Adipocyte (in vitro differentiated cells): ENCODE measurements at regions not wholly inside any gene's neighbourhood (a gene's known extent, or its start where the extent isn't known, plus 50 kb on each side); places are given as distances from the start of the nearest gene placed in this dataset.
A peak's percentile ranks its signal among the peaks of the same experiment; 100 is the strongest.

Experiments used
- DNase-seq: peaks from one replicate; pipeline ENCODE4 v3.0.0-alpha.2; 2015; ENCODE audit warnings: low read depth
- H3K27me3 ChIP-seq: replicated peaks from 2 replicates; pipeline ENCODE4 v1.7.0; 2013; ENCODE audit warnings: mild to moderate bottlenecking, low read length, moderate library complexity; ENCODE audit not compliant: control insufficient read depth, insufficient read depth
- H3K36me3 ChIP-seq: 2 replicates; pipeline ENCODE4 v1.7.0; 2013; ENCODE audit warnings: low read length, mild to moderate bottlenecking, moderate library complexity; ENCODE audit not compliant: control insufficient read depth, insufficient read depth, severe bottlenecking
- H3K4me1 ChIP-seq: 2 replicates; pipeline ENCODE4 v1.7.0; 2013; ENCODE audit warnings: mild to moderate bottlenecking, low read length, moderate library complexity; ENCODE audit not compliant: control insufficient read depth, insufficient read depth
- H3K4me3 ChIP-seq: 2 replicates; pipeline ENCODE4 v1.7.0; 2013; ENCODE audit warnings: mild to moderate bottlenecking, low read length, moderate library complexity
- H3K9ac ChIP-seq: 2 replicates; pipeline ENCODE4 v1.7.0; 2013; ENCODE audit warnings: mild to moderate bottlenecking, low read length, moderate library complexity
- H3K9me3 ChIP-seq: 2 replicates; pipeline ENCODE4 v1.7.0; 2013; ENCODE audit warnings: mild to moderate bottlenecking, low read length, moderate library complexity; ENCODE audit not compliant: control insufficient read depth

DNA sequence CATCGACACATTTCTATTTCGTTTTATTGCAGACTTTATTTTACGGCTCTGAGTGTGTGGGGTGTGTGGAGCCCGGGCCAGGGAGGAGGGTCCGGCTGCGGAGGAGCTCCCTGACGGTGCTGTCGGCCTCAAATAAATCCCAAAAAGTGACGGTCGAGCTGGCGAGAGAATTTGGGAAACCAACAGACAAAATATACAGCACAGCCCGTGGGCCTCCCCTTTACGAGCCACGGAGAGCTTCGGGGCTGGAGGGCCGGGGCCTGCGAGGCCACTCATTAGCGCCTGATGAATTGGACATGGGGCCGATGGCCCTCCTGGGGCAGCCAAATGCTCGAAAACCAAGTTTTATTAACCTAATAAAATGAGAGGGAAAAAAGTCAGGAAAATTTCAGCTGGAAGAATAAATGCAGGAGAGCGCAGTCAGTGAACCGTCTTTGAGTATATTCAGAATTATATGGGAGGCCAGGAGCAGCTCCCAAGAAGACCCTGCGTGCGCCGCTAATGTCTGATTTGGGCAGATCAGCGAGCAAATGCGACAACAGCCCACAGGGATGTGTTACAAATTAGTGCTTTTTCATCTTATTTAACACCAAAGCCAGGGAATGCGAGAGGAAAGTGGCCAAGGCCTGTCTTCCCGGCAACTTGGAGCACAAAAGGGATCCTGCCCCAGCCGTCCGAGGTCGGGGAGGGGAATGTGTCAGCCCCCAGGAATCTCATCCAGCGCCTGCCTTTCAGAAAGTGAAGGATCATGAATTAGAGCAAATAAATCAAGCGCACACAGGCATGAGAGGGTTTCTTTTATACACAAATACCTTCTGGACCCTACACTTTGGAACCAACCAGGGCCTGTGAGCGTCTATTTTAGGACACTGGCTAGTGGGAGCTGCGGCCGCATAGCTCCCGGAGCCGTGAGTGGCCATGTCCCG is 249.1 kb downstream of the C16orf95 start:
- Histone ChIP-seq H3K4me1 (no peaks in the 10 kb centered on the region), H3K36me3 (no peaks in the 10 kb centered on the region), H3K9ac (no peak overlapping the region), H3K4me3 (no peak overlapping the region), H3K27me3 (peaks cover 43% of the 10 kb centered on the region), H3K9me3 (no peaks in the 10 kb centered on the region)
- no peak for DNase-seq

- Histone ChIP-seq H3K27me3 (peaks cover 43% of the 10 kb centered on the region), H3K9ac (no peak overlapping the region), H3K4me3 (no peak overlapping the region), H3K9me3 (no peaks in the 10 kb centered on the region), H3K4me1 (no peaks in the 10 kb centered on the region), H3K36me3 (no peaks in the 10 kb centered on the region)
- DNase-seq: no peak
These were observed 248.4 kb downstream of the C16orf95 start for GRCh38 chr16:87068762-87069150.

DNA sequence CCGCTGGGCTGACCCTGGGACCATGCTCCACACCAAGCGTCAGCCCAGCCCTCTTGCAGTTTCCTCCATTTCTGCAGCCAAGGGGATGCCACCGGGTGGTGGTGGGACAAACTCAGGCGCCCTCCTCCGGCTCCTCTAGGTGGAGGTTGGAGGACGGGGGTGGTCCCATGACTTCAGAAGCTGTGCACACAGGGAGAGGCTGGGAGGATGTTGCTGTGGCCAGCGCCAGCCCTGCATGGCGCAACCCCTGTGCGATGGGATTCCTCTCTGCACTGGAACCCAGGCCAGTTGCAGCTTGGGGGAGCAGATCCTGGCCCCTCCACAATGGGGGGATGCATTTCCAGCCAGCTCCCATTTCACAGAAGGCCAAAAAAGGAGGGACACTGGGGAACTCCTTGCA is 246.5 kb downstream of the C16orf95 start:
- DNase-seq: no peak
- Histone ChIP-seq H3K4me3 (no peak overlapping the region), H3K27me3 (peaks cover 50% of the 10 kb centered on the region), H3K4me1 (no peaks in the 10 kb centered on the region), H3K9ac (no peak overlapping the region), H3K9me3 (no peaks in the 10 kb centered on the region), H3K36me3 (no peaks in the 10 kb centered on the region)

DNA sequence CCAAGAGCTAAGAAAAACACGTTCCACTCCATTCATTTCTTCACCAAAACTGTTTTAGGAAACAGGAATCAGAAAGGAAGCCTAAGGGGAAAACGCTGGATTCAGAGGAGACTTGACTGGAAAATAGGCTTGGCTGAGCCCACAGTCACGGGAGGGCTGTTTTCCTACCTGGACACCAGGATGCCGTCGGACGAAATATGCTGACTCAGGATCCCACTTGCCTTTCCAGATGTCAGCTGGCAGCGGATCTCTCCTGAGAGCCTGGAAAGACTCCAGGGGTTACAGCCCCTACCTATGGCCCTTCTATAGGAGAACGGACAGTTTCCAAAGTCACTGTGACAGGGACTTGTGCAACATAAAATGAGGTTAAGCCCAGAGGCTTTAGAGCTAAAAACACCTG is 245.1 kb downstream of the C16orf95 start:
- DNase-seq: no peak

GRCh38 chr16:87074641-87075318 is 242.4 kb downstream of the C16orf95 start:
- DNase-seq: no peak

More for the DNA sequence above, 245.1 kb downstream of the C16orf95 start:
- H3K9ac ChIP-seq: no peak overlapping the region
- H3K27me3 ChIP-seq: peaks cover 45% of the 10 kb centered on the region
- H3K9me3 ChIP-seq: no peaks in the 10 kb centered on the region
- H3K36me3 ChIP-seq: no peaks in the 10 kb centered on the region
- no peak overlapping the region for H3K4me3 ChIP-seq
- H3K4me1 ChIP-seq: no peaks in the 10 kb centered on the region

GRCh38 chr16:87075319-87075860 is 241.8 kb downstream of the C16orf95 start:
- Histone ChIP-seq H3K4me3 (no peak overlapping the region), H3K9me3 (peaks cover 18% of the 10 kb centered on the region), H3K4me1 (no peaks in the 10 kb centered on the region), H3K36me3 (no peaks in the 10 kb centered on the region), H3K9ac (no peak overlapping the region), H3K27me3 (peaks cover 25% of the 10 kb centered on the region)
- DNase-seq: no peak

More at GRCh38 chr16:87074641-87075318, 242.4 kb downstream of the C16orf95 start:
- H3K27me3 ChIP-seq: peaks cover 30% of the 10 kb centered on the region
- no peaks in the 10 kb centered on the region for H3K4me1 ChIP-seq
- H3K9ac ChIP-seq: no peak overlapping the region
- peaks cover 12% of the 10 kb centered on the region for H3K9me3 ChIP-seq
- H3K4me3 ChIP-seq: no peak overlapping the region
- no peaks in the 10 kb centered on the region for H3K36me3 ChIP-seq

DNA sequence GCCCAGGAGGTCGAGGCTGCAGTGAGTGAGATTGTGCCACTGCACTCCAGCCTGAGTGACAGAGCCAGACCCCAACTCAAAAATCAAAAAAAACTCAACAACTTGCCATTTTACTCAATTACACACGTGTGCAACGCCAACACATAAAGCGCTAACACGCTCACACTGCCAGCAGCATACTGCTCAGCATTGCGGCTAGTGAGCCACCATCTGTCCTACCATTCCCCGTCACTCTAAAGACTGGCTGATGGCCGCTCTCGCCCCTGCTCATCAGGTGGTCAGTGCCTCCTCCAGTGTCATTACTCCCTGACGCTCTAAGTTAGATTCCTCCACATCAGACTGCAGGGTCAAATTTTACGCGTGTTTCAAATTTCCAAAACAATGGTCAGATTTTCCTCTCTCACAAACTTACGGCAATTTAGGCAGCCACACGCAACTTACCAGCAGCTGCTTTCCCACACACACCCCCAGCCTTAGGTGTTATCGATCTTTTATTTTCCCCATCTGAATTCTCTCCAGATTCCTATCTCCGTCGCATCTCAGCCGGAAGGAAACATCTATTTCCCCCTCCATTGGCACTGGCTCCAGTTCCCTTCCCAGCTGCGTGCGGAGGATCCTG is 240.8 kb downstream of the C16orf95 start:
- Histone ChIP-seq H3K9me3 (peaks cover 28% of the 10 kb centered on the region), H3K4me3 (no peak overlapping the region), H3K36me3 (no peaks in the 10 kb centered on the region), H3K9ac (no peak overlapping the region), H3K4me1 (no peaks in the 10 kb centered on the region), H3K27me3 (peaks cover 17% of the 10 kb centered on the region)
- no peak for DNase-seq

- H3K4me3 ChIP-seq: no peak overlapping the region
- H3K27me3 ChIP-seq: peaks cover 11% of the 10 kb centered on the region
- H3K9me3 ChIP-seq: peaks cover 35% of the 10 kb centered on the region
- H3K4me1 ChIP-seq: no peaks in the 10 kb centered on the region
- H3K9ac ChIP-seq: no peak overlapping the region
- DNase-seq: peak; percentile 33
- no peaks in the 10 kb centered on the region for H3K36me3 ChIP-seq
These were observed 240.0 kb downstream of the C16orf95 start for GRCh38 chr16:87076950-87077749.

DNA sequence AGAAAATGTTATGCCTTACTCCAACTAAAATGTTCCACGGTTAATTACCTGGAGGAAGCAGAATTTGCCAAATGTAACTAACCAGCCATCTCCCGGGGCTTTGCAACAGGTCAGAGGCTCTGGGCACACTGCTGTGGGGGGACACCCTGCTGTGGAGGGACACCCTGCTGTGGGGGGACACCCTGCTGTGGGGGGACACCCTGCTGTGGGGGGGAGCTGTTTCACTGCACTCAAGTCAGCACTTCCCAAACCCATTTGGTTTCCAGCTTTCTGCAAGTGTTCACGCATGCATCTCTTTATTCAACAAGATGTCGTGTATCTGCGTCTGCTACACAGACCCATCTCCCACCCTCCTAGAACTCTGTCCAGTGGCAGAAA is 239.5 kb downstream of the C16orf95 start:
- Histone ChIP-seq H3K36me3 (no peaks in the 10 kb centered on the region), H3K9ac (no peak overlapping the region), H3K9me3 (peaks cover 40% of the 10 kb centered on the region), H3K4me1 (no peaks in the 10 kb centered on the region), H3K4me3 (no peak overlapping the region), H3K27me3 (peaks cover 9% of the 10 kb centered on the region)
- no peak for DNase-seq

DNA sequence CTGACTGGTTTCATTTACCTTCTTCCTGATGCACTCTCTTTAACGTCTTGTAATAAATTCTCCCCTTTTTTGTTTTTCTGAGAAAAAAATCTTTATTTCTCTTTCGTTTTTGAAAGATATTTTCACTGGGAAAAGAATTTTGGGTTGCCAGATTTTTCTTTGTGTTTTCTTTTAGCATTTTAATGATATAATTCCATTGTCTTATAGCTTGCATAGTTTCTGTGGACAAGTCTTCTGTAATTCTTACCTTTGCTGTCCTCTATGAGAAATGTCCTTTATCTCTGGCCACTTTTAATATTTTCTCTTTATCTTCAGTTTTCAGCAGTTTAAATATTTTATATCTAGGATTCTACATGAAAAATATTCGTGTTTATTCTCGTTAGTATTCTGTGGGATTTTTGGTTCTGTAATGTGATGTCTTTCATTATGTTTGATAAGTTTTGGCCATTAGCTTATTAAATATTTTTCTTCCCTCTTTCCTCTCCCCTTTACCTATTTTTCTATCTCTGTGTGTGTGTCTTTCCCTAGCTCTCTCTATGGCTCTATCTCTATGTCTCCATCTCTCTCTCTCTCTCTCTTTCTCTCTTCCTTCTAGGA is 236.5 kb downstream of the C16orf95 start:
- H3K27me3 ChIP-seq: peaks cover 3% of the 10 kb centered on the region
- H3K4me1 ChIP-seq: no peaks in the 10 kb centered on the region
- H3K36me3 ChIP-seq: no peaks in the 10 kb centered on the region
- no peak overlapping the region for H3K4me3 ChIP-seq
- peaks cover 60% of the 10 kb centered on the region for H3K9me3 ChIP-seq
- no peak for DNase-seq
- no peak overlapping the region for H3K9ac ChIP-seq
